ENCODE measurements at regions not wholly inside any gene's neighbourhood (a gene's known extent, or its start where the extent isn't known, plus 50 kb on each side); places are given as distances from the start of the nearest gene placed in this dataset.
A peak's percentile ranks its signal among the peaks of the same experiment; 100 is the strongest.

DNA sequence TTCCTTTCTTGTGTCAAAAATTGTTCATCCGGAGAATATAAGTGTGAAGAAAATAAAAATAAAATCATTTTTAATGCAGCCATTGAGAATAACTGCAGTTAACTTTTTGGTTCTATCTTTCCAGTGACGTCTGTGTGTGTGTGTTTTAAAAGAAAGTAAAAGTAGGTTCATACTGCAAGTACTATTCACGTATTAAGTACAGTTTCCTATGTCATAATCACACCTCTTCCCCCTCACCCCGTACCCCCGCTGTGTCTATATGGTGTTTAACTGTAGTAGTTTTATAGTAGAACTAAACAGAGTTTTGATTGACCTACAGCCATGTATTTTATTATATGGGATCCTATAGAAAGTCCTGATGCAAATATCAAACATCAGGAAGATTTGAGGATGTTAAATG is 78.5 kb upstream of the CLCN4 start:
- no peak overlapping the region for H3K4me3 ChIP-seq (replicated peaks in 1 of 3; ENCODE audit: insufficient read depth in 1 of 3, low read depth in 2 of 3, low read length in 3 of 3)
- peaks cover 42% of the 10 kb centered on the region for H3K4me1 ChIP-seq (ENCODE audit: insufficient read depth, low read length)
- 97% methylated on average over 5 of the region's 5 CpGs for WGBS (ENCODE audit: low lambda C conversion rate)
- H4K20me1 ChIP-seq (ENCODE audit: insufficient read depth, low read length) = no peaks in the 10 kb centered on the region
- no peaks in the 10 kb centered on the region for H3K27me3 ChIP-seq (ENCODE audit: control insufficient read depth in 1 of 2, insufficient read depth in 2 of 2, low read length in 2 of 2)
- no peak for TF ChIP-seq AGO1 (IDR thresholded peaks at IDR 0.05; ENCODE audit: low read depth, low read length, poor library complexity, severe bottlenecking)
- no peak for TF ChIP-seq TBX3 (IDR thresholded peaks at IDR 0.05; ENCODE audit: borderline replicate concordance)
- TF ChIP-seq GABPA (IDR thresholded peaks at IDR 0.05; ENCODE audit: low read depth, low read length) = no peak
- TF ChIP-seq GABPA (CRISPR knock-in tag; IDR thresholded peaks at IDR 0.05; ENCODE audit: low read depth) = no peak
- no peak for TF ChIP-seq ONECUT2 (CRISPR knock-in tag; IDR thresholded peaks at IDR 0.05)
- TF ChIP-seq, protein P1, sequence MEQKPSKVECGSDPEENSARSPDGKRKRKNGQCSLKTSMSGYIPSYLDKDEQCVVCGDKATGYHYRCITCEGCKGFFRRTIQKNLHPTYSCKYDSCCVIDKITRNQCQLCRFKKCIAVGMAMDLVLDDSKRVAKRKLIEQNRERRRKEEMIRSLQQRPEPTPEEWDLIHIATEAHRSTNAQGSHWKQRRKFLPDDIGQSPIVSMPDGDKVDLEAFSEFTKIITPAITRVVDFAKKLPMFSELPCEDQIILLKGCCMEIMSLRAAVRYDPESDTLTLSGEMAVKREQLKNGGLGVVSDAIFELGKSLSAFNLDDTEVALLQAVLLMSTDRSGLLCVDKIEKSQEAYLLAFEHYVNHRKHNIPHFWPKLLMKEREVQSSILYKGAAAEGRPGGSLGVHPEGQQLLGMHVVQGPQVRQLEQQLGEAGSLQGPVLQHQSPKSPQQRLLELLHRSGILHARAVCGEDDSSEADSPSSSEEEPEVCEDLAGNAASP (CRISPR knock-in tag; IDR thresholded peaks at IDR 0.05; ENCODE audit: borderline replicate concordance) = no peak
- TF ChIP-seq U2AF2 (IDR thresholded peaks at IDR 0.05; ENCODE audit: low read depth, low read length) = no peak
- no peak for TF ChIP-seq PAX8 (CRISPR knock-in tag; IDR thresholded peaks at IDR 0.05; ENCODE audit: borderline replicate concordance)
- no TSS peak for BruUV-seq (replicated peaks)
- H3K79me2 ChIP-seq (ENCODE audit: insufficient read depth, low read length) = no peaks in the 10 kb centered on the region
- intact Hi-C loops (cut with micrococcal nuclease; ENCODE audit: unreplicated experiment) (loop anchor here (5.0 kb wide), 1 partner anchor 51 kb away; no protein-coding TSS in a partner anchor), in situ Hi-C loops (cut with HindIII; ENCODE audit: extremely low pct_ligation_motif_present, low pct_unique_long_range_greater_than_20kb) (no loop called here)
- H3K36me3 ChIP-seq (replicated peaks in 1 of 2; ENCODE audit: control insufficient read depth in 1 of 2, insufficient read depth in 2 of 2, low read length in 2 of 2) = no peaks in the 10 kb centered on the region
- no peak for FAIRE-seq
- no peak overlapping the region for H3K4me2 ChIP-seq (ENCODE audit: low read depth, low read length)
- POLR2A ChIA-PET = no interaction called here
- no peaks in the 10 kb centered on the region for H3K9me3 ChIP-seq (ENCODE audit: low read length)
- H2AFZ ChIP-seq (ENCODE audit: low read length) = no peak overlapping the region
- no peak overlapping the region for H3K27ac ChIP-seq (ENCODE audit: extremely low read length, insufficient read depth, low read length)
- DNase-seq (ENCODE audit: low spot score) = no peak
- CTCF ChIA-PET (ENCODE audit: low intra/inter-chr PET ratio, low total read pairs) = interaction anchor here (1.1 kb wide), 1 partner anchor 41 kb away, joined by 4 read pairs; no protein-coding TSS in a partner anchor
- ATAC-seq = no peak
- H3K9ac ChIP-seq (ENCODE audit: insufficient read depth, low read depth, low read length) = no peak overlapping the region

DNA sequence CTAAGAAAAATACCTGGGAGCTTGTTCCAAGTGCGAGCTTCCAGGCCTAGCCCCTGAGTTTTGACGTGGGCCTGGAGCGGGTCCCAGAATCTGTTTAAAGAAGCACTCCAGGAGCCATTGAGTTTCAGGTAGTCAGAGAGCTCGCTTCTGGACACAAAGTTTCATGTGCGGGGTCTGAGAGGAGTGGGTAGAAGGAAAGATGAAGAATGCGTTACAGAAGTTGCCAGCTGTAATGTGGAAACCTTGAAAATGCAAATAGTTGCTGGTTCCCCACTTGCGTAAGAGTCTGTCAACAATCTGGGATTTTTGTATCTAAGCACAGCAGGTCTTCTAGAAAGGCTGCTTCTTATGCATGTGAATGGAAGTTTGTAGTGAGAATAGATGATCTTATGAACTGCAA is 77.5 kb upstream of the CLCN4 start:
- Histone ChIP-seq H3K4me1 (ENCODE audit: insufficient read depth, low read length) (peaks cover 48% of the 10 kb centered on the region), H3K4me3 (replicated peaks in 1 of 3; ENCODE audit: insufficient read depth in 1 of 3, low read depth in 2 of 3, low read length in 3 of 3) (no peak overlapping the region; a peak in 1 of 6 replicates), H2AFZ (ENCODE audit: low read length) (no peak overlapping the region), H3K27ac (ENCODE audit: extremely low read length, insufficient read depth, low read length) (no peak overlapping the region), H3K9ac (ENCODE audit: insufficient read depth, low read depth, low read length) (no peak overlapping the region), H4K20me1 (ENCODE audit: insufficient read depth, low read length) (no peaks in the 10 kb centered on the region), H3K36me3 (replicated peaks in 1 of 2; ENCODE audit: control insufficient read depth in 1 of 2, insufficient read depth in 2 of 2, low read length in 2 of 2) (no peaks in the 10 kb centered on the region), H3K9me3 (ENCODE audit: low read length) (no peaks in the 10 kb centered on the region), H3K4me2 (ENCODE audit: low read depth, low read length) (peak overlapping the region; percentile 18; the same call in 1 of the 2 replicates), H3K79me2 (ENCODE audit: insufficient read depth, low read length) (no peaks in the 10 kb centered on the region), H3K27me3 (ENCODE audit: control insufficient read depth in 1 of 2, insufficient read depth in 2 of 2, low read length in 2 of 2) (no peaks in the 10 kb centered on the region)
- DNase-seq (ENCODE audit: low spot score) (peak; percentile 20), FAIRE-seq (peak; percentile 82), ATAC-seq (no peak)
- intact Hi-C loops (cut with micrococcal nuclease; ENCODE audit: unreplicated experiment) = loop anchor here (5.0 kb wide), 1 partner anchor 52 kb away; no protein-coding TSS in a partner anchor
- in situ Hi-C loops (cut with HindIII; ENCODE audit: extremely low pct_ligation_motif_present, low pct_unique_long_range_greater_than_20kb) = no loop called here
- WGBS (ENCODE audit: low lambda C conversion rate) = 48% methylated on average over 7 of the region's 7 CpGs
- ChIA-PET CTCF (ENCODE audit: low intra/inter-chr PET ratio, low total read pairs) (no interaction called here), POLR2A (no interaction called here)
- no TSS peak for BruUV-seq (replicated peaks)
- TF ChIP-seq PAWR (CRISPR knock-in tag; IDR thresholded peaks at IDR 0.05; ENCODE audit: borderline replicate concordance) = no peak
- no peak for TF ChIP-seq DMAP1 (CRISPR knock-in tag; IDR thresholded peaks at IDR 0.05)
- peak; percentile 66; the same call in 1 of the 2 replicates for TF ChIP-seq CEBPB (IDR thresholded peaks at IDR 0.05; ENCODE audit: borderline replicate concordance, low read depth, low read length)
- TF ChIP-seq, protein P2, sequence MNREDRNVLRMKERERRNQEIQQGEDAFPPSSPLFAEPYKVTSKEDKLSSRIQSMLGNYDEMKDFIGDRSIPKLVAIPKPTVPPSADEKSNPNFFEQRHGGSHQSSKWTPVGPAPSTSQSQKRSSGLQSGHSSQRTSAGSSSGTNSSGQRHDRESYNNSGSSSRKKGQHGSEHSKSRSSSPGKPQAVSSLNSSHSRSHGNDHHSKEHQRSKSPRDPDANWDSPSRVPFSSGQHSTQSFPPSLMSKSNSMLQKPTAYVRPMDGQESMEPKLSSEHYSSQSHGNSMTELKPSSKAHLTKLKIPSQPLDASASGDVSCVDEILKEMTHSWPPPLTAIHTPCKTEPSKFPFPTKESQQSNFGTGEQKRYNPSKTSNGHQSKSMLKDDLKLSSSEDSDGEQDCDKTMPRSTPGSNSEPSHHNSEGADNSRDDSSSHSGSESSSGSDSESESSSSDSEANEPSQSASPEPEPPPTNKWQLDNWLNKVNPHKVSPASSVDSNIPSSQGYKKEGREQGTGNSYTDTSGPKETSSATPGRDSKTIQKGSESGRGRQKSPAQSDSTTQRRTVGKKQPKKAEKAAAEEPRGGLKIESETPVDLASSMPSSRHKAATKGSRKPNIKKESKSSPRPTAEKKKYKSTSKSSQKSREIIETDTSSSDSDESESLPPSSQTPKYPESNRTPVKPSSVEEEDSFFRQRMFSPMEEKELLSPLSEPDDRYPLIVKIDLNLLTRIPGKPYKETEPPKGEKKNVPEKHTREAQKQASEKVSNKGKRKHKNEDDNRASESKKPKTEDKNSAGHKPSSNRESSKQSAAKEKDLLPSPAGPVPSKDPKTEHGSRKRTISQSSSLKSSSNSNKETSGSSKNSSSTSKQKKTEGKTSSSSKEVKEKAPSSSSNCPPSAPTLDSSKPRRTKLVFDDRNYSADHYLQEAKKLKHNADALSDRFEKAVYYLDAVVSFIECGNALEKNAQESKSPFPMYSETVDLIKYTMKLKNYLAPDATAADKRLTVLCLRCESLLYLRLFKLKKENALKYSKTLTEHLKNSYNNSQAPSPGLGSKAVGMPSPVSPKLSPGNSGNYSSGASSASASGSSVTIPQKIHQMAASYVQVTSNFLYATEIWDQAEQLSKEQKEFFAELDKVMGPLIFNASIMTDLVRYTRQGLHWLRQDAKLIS (CRISPR knock-in tag; IDR thresholded peaks at IDR 0.05) = no peak
- TF ChIP-seq ZNF737 (CRISPR knock-in tag; IDR thresholded peaks at IDR 0.05; ENCODE audit: borderline replicate concordance) = no peak
- peak; percentile 67 for TF ChIP-seq CEBPG (CRISPR knock-in tag; IDR thresholded peaks at IDR 0.05)
